Esophagus muscularis mucosa (tissue), 4 donors: ENCODE measurements at regions not wholly inside any gene's neighbourhood (a gene's known extent, or its start where the extent isn't known, plus 50 kb on each side); places are given as distances from the start of the nearest gene placed in this dataset.

Experiments used
- DNase-seq: peaks from one replicate; pipeline ENCODE4 v3.0.0-alpha.2; 2017; ENCODE audit errors: extremely low spot score
- H3K27ac ChIP-seq, 4 donors: fragments of 200-600 bp; sonication (generic); replicated peaks in 1 of 4; 1 replicate in 3 of 4; 2 replicates in 1 of 4; pipeline ENCODE4 v1.5.1; 2016 to 2019; ENCODE audit warnings: mild to moderate bottlenecking in 1 of 4
- H3K27me3 ChIP-seq, 4 donors: fragments of 200-600 bp; sonication (generic); one replicate each; pipeline versions ENCODE4 v1.5.1 to v1.6.0; 2016 to 2019
- H3K36me3 ChIP-seq, 4 donors: fragments of 200-600 bp; sonication (generic); one replicate each; pipeline ENCODE4 v1.5.1; 2016 to 2019
- H3K4me1 ChIP-seq, 4 donors: fragments of 200-600 bp; sonication (generic); one replicate each; pipeline ENCODE4 v1.5.1; 2016 to 2019
- H3K4me3 ChIP-seq, 4 donors: fragments of 200-600 bp; sonication (generic); 1 replicate in 2 of 4; 2 replicates in 2 of 4; pipeline ENCODE4 v1.5.1; 2016 to 2019; ENCODE audit warnings: mild to moderate bottlenecking in 4 of 4, moderate library complexity in 1 of 4
- H3K9me3 ChIP-seq, 4 donors: fragments of 200-600 bp; sonication (generic); 1 replicate in 3 of 4; 2 replicates in 1 of 4; pipeline ENCODE4 v1.5.1; 2016 to 2019
- EP300 ChIP-seq: sonication (generic); formaldehyde crosslinking; IDR thresholded peaks from one replicate; pipeline ENCODE4 v1.6.1; 2017; ENCODE audit warnings: antibody characterized with exemption
- POLR2A ChIP-seq: fragments of 450-650 bp; IDR thresholded peaks from one replicate; pipeline ENCODE4 v1.6.1; 2017; ENCODE audit warnings: antibody characterized with exemption, moderate library complexity, mild to moderate bottlenecking, low read depth
- POLR2AphosphoS5 ChIP-seq, 2 donors: sonication (generic); formaldehyde crosslinking; IDR thresholded peaks; one replicate each; pipeline ENCODE4 v1.6.1; 2017; ENCODE audit warnings: antibody characterized with exemption in 2 of 2
- WGBS: methylation state at CpG from one replicate; pipeline ENCODE4 v1.1.5; 2018; 5-methylcytosine and 5-hydroxymethylcytosine counted together
- intact Hi-C: fragments of 100-400 bp; cut with DNase I; formaldehyde crosslinking; loops from one replicate; pipeline ENCODE4 v1.15.1; 2023
- TF ChIP-seq, protein P1 (sequence below), 3 experiments: fragments of 200-600 bp in 2 of 3; fragments of 450-650 bp in 1 of 3; sonication (generic) in 2 of 3; IDR thresholded peaks; one replicate each; pipeline ENCODE4 v1.5.1; 2017 to 2019; ENCODE audit warnings: antibody characterized with exemption in 3 of 3, mild to moderate bottlenecking in 2 of 3, moderate library complexity in 1 of 3

DNA sequence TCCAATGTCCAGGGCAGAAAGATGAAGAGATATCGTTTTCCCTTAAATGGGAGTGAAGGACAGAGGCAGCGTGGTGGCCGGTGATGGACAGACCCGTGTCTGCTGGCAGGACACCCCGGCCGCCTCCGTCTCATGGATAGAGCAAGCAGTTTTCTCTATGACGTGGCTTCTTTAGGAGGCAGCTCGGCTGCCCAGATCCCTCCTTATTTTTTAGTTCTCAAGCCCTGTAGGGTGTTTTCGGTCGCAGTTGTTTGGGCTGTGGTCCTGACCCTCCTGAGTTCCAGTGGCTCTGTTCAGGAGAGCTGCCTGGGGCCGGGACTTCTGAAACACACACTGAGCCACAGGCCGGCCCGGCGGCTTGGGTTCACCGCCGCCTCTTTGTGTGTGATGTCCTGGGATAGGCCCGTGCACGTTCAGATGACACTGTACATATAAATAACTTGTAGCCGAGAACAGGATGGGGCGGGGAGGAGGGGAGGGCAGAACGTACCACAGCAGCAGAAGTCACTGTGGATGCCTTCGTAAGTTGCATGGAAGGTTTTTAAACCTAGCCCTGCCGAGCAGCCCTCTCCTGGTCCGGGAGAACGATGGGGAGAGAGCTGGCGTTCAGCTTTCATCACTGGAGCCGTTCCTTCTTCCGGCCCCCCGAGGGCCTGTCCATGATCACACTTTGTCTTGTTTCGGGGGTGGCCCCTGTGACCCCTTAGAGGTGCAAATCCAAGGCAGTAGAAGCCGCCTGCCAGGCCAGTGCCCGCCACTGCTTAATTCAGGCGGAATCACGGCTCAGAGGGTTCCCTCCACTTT, 65.2 kb downstream of the SIK1 start:
- TF ChIP-seq EP300 (no peak), POLR2A (no peak), POLR2AphosphoS5 (IDR thresholded peaks at IDR 0.05) (no peak)
- TF ChIP-seq, protein P1, sequence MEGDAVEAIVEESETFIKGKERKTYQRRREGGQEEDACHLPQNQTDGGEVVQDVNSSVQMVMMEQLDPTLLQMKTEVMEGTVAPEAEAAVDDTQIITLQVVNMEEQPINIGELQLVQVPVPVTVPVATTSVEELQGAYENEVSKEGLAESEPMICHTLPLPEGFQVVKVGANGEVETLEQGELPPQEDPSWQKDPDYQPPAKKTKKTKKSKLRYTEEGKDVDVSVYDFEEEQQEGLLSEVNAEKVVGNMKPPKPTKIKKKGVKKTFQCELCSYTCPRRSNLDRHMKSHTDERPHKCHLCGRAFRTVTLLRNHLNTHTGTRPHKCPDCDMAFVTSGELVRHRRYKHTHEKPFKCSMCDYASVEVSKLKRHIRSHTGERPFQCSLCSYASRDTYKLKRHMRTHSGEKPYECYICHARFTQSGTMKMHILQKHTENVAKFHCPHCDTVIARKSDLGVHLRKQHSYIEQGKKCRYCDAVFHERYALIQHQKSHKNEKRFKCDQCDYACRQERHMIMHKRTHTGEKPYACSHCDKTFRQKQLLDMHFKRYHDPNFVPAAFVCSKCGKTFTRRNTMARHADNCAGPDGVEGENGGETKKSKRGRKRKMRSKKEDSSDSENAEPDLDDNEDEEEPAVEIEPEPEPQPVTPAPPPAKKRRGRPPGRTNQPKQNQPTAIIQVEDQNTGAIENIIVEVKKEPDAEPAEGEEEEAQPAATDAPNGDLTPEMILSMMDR (IDR thresholded peaks at IDR 0.05), result no peak
- Histone ChIP-seq H3K4me3 (peak overlapping the region; percentile 7 to 42 (median 32)), H3K27ac (peak overlapping the region; percentile 29 to 78 (median 74))

DNA sequence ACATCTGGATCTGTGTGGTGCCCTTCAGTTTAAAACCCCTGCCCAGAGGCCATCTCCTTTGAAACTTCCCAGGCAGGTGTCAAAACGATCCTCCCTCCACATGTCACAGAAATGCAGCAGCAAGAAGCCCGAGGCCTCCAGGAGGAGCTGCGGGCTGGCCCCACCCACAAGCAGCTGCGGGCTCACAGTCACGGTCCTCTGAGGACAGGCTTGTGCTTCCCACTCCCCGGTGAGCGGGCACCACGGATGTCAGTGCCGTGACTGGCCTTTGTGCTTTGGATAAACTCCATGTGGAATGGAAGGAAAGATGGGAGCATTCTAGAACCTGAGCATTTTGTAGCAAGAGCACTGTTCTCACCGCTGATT, 65.8 kb downstream of the SIK1 start:
- H3K4me3 ChIP-seq, result peak overlapping the region in 3 of 4 donors; percentile 31 to 42 (median 34)

More for the DNA sequence above, 65.2 kb downstream of the SIK1 start:
- WGBS, result 79% methylated on average over 18 of the region's 35 CpGs
- Histone ChIP-seq H3K9me3 (no peaks in the 10 kb centered on the region), H3K36me3 (no peaks in the 10 kb centered on the region), H3K27me3 (peaks cover 0 to 21% (median 0%) of the 10 kb centered on the region in 4 donors), H3K4me1 (peaks cover 10 to 23% (median 17%) of the 10 kb centered on the region in 4 donors)
- DNase-seq, result no peak
- intact Hi-C loops, result no loop called here

DNA sequence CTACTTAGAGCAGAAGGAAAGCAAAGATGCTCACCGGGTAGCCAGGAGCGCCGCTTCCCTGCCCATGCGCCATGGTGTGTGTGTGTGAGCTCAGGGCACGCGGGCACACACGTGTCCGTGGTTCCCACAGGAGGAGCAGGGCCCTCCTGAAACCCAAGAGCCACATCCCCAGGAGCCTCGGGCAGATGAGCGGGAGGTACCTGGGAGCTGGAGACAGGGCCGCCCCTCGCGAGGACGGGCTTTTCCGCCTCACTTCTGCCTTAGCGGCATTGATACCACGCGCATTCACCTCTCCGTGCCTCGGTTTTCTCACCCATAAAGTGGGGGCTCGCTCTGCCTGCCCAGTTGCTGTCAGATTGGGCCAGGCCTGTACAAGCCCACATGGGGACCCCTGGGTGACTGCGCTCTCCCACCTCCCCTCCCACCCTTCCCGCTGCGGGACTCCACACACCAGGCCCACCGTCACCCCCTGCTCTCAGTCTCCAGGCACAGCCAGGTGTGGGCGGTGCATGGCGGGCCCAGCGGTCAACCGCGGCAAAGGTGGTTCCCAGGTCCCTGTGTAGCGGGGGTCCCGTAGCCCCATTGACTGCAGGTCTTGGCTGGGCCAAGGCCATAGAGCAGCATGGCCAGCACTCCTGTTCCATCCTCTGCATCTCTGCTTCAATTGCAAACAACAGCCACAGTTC, 66.3 kb downstream of the SIK1 start:
- H3K4me1 ChIP-seq, result peaks cover 10 to 23% (median 17%) of the 10 kb centered on the region in 4 donors
- H3K36me3 ChIP-seq, result no peaks in the 10 kb centered on the region
- peak overlapping the region in 3 of 4 donors; percentile 72 to 78 (median 76) for H3K27ac ChIP-seq
- no peak for DNase-seq
- intact Hi-C loops, result no loop called here
- peaks cover 0 to 21% (median 0%) of the 10 kb centered on the region in 4 donors for H3K27me3 ChIP-seq
- WGBS, result 92% methylated on average over 23 of the region's 32 CpGs
- no peaks in the 10 kb centered on the region for H3K9me3 ChIP-seq
- TF ChIP-seq POLR2A, result no peak
- no peak for TF ChIP-seq POLR2AphosphoS5 (IDR thresholded peaks at IDR 0.05)
- TF ChIP-seq, protein P1 (IDR thresholded peaks at IDR 0.05), result no peak
- no peak for TF ChIP-seq EP300
- H3K4me3 ChIP-seq, result no peak overlapping the region

More for the DNA sequence above, 65.8 kb downstream of the SIK1 start:
- TF ChIP-seq, protein P1 (IDR thresholded peaks at IDR 0.05), result no peak
- TF ChIP-seq POLR2AphosphoS5 (IDR thresholded peaks at IDR 0.05) (peak in 1 of 2 donors; percentile 34), POLR2A (no peak), EP300 (no peak)
- WGBS, result 68% methylated on average over 3 of the region's 10 CpGs
- Histone ChIP-seq H3K9me3 (no peaks in the 10 kb centered on the region), H3K36me3 (no peaks in the 10 kb centered on the region), H3K27me3 (peaks cover 0 to 21% (median 0%) of the 10 kb centered on the region in 4 donors), H3K27ac (peak overlapping the region; percentile 29 to 78 (median 74)), H3K4me1 (peaks cover 10 to 23% (median 17%) of the 10 kb centered on the region in 4 donors)
- intact Hi-C loops, result no loop called here
- DNase-seq, result no peak

DNA sequence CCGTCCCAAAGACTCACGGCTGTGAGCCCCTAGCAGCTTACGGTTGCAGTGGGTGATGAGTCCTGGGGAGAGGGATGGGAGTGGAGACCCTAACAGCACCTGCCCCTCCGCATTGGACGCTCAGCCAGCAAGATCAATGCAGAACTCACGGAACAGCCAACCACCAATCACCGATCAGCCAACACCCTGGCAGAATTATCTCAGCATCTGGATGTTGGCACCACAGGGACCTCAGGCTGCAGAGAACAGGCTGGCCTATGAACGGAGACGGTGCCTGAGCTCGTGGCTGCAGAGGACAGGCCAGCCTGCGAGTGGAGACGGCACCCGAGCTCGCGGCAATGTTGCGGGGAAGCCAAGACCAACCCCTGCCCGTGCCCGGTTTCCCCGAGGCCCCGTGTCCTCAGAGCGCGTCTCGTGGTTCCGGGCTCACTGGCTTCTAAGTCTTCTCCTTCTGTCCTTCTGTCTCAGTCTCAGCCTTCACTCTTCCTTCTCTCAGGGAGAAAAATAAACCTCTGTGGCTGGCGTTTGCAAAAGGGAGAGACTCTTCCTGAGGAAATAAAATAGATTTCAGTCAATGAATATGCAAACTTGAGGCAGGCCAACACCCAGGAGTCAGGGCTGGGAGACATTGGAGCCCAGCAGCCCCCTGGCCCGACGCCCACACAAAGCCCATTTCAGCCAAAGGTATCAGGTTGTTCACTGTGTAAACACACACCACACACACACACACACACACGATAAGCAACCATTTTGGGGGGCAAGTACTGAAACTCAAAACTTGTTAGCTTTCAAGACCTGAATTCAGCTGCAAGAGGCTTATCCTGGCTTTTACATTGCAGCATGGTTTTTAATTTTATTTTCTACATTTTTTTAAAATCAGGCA, 67.8 kb downstream of the SIK1 start:
- peaks cover 10 to 23% (median 17%) of the 10 kb centered on the region in 4 donors for H3K4me1 ChIP-seq
- DNase-seq, result no peak
- peaks cover 0 to 21% (median 0%) of the 10 kb centered on the region in 4 donors for H3K27me3 ChIP-seq
- TF ChIP-seq, protein P1 (IDR thresholded peaks at IDR 0.05), result no peak
- no peak for TF ChIP-seq EP300
- TF ChIP-seq POLR2AphosphoS5 (IDR thresholded peaks at IDR 0.05), result no peak
- no peak for TF ChIP-seq POLR2A
- no peaks in the 10 kb centered on the region for H3K36me3 ChIP-seq
- H3K27ac ChIP-seq, result no peak overlapping the region
- WGBS, result 86% methylated on average over 21 of the region's 28 CpGs
- intact Hi-C loops, result no loop called here
- H3K4me3 ChIP-seq, result no peak overlapping the region
- H3K9me3 ChIP-seq, result no peaks in the 10 kb centered on the region
